T-cell (primary cell): ENCODE measurements at regions not wholly inside any gene's neighbourhood (a gene's known extent, or its start where the extent isn't known, plus 50 kb on each side); places are given as distances from the start of the nearest gene placed in this dataset.

ENCODE experiments used
- ATAC-seq, 4 experiments: fragments of 200-7000 bp in 3 of 4; fragments of 150-1000 bp in 1 of 4; cut with Tn5 transposase; replicated peaks in 1 of 4; 1 replicate in 3 of 4; 2 replicates in 1 of 4; pipeline ENCODE4 v1.10.0; 2021; ENCODE audit warnings: moderate library complexity in 3 of 4, mild to moderate bottlenecking in 2 of 4, moderate number of reproducible peaks in 1 of 4
- CTCF ChIA-PET, 2 donors: fragments of 300-600 bp; sonication (Branson Sonifier 250); formaldehyde crosslinking; loops; one replicate each; lab custom pipeline; 2022; ENCODE audit warnings: antibody characterized with exemption in 2 of 2; lab: Charles Lee
- POLR2A ChIA-PET, 2 donors: fragments of 300-600 bp; sonication (Branson Sonifier 250); formaldehyde crosslinking; loops; one replicate each; lab custom pipeline; 2022; ENCODE audit warnings: antibody characterized with exemption in 2 of 2; lab: Charles Lee
- DNase-seq, 35 experiments: peaks; one replicate each; pipeline versions ENCODE4 v3.0.0 to v3.0.0-alpha.2; 2013 to 2023
- H3K27ac ChIP-seq: one replicate; pipeline ENCODE4 v1.5.1; 2013; ENCODE audit warnings: low read length
- H3K27me3 ChIP-seq, 2 experiments: replicated peaks in 1 of 2; 1 replicate in 1 of 2; 2 replicates in 1 of 2; pipeline versions ENCODE4 v1.6.1 to v1.7.0; 2013; ENCODE audit warnings: low read length in 1 of 2, mixed read lengths in 1 of 2; ENCODE audit not compliant: control insufficient read depth in 2 of 2, insufficient read depth in 2 of 2; ENCODE audit errors: extremely low read depth in 1 of 2
- H3K36me3 ChIP-seq, 2 donors: 1 replicate in 1 of 2; 2 replicates in 1 of 2; pipeline versions ENCODE4 v1.6.1 to v1.7.0; 2013; ENCODE audit warnings: low read length in 1 of 2; ENCODE audit not compliant: control insufficient read depth in 2 of 2, insufficient read depth in 1 of 2; ENCODE audit errors: extremely low read depth in 1 of 2
- H3K4me1 ChIP-seq, 2 experiments: 1 replicate in 1 of 2; 2 replicates in 1 of 2; pipeline versions ENCODE4 v1.6.1 to v1.7.0; 2013; ENCODE audit warnings: low read length in 2 of 2, mixed read lengths in 1 of 2; ENCODE audit not compliant: insufficient read depth in 2 of 2, control insufficient read depth in 1 of 2; ENCODE audit errors: extremely low read depth in 1 of 2
- H3K4me3 ChIP-seq, 2 donors: 1 replicate in 1 of 2; 2 replicates in 1 of 2; pipeline versions ENCODE4 v1.5.1 to v1.7.0; 2013; ENCODE audit warnings: mild to moderate bottlenecking in 2 of 2, low read length in 1 of 2, moderate library complexity in 1 of 2; ENCODE audit not compliant: control insufficient read depth in 1 of 2; ENCODE audit errors: extremely low read depth in 1 of 2
- H3K9me3 ChIP-seq: 2 replicates; pipeline ENCODE4 v1.7.0; 2013
- H3K27ac Mint-ChIP-seq, 2 donors: one replicate each; pipeline ENCODE4 v1.8.0; 2020 to 2021; ENCODE audit warnings: mild to moderate bottlenecking in 2 of 2, mixed read lengths in 2 of 2
- H3K27me3 Mint-ChIP-seq, 2 donors: one replicate each; pipeline ENCODE4 v1.8.0; 2021 to 2022; ENCODE audit warnings: mixed read lengths in 2 of 2
- H3K36me3 Mint-ChIP-seq: one replicate; pipeline ENCODE4 v1.8.0; 2021; ENCODE audit warnings: mixed read lengths
- H3K4me1 Mint-ChIP-seq, 3 donors: one replicate each; pipeline ENCODE4 v1.8.0; 2020 to 2022; ENCODE audit warnings: mixed read lengths in 3 of 3, mild to moderate bottlenecking in 1 of 3
- H3K4me3 Mint-ChIP-seq, 3 donors: one replicate each; pipeline ENCODE4 v1.8.0; 2020 to 2022; ENCODE audit warnings: mild to moderate bottlenecking in 3 of 3, mixed read lengths in 3 of 3, moderate library complexity in 3 of 3
- H3K9me3 Mint-ChIP-seq, 3 donors: one replicate each; pipeline ENCODE4 v1.8.0; 2020 to 2022; ENCODE audit warnings: mixed read lengths in 3 of 3
- WGBS: methylation state at CpG from one replicate; pipeline ENCODE4 v1.1.5; 2013; ENCODE audit warnings: missing lambda C conversion rate; ENCODE audit not compliant: insufficient coverage; 5-methylcytosine and 5-hydroxymethylcytosine counted together

DNA sequence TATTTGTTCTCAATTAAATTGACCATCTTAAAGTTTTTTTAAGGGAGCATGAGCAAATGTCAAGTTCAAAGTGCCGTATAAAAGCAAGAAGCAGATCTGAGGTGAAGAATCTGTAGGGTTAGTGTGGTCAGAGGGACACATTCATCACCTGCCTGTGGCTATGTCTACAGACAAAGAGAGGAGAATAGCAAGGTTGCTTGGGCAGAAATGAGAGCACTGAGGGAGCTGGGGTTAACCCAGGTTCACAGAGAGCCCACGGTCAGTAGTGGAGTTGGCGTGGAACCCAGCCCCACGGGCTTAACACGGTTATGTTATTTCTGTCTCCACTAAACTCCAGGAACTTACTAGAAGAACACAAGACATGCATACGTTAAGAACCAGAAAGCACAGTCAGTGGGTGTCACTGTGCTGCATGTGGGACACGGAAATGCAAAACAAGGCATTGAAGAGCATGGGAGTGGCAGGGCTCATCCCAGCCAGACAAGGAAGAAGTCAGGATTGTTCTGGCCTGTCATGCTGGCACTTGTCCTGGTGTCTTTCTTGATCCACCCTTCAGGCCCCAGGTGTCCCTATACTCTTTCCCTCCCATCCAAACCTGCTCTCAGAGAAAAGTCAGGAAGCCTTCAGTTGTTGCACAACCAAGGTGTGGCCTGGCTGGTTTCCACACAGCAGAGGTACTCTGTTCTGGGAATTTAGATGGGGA lies 95.5 kb upstream of the IVNS1ABP start:
- ATAC-seq, result no peak
- no peaks in the 10 kb centered on the region for H3K27me3 ChIP-seq
- H3K9me3 ChIP-seq, result no peaks in the 10 kb centered on the region
- H3K9me3 Mint-ChIP-seq, result peaks cover 0 to 4% (median 0%) of the 10 kb centered on the region in 3 donors
- CTCF ChIA-PET, result interaction anchor here in 1 of 2 donors (0.6 kb wide), 1 partner anchor 146 kb away, joined by 3 read pairs; no protein-coding TSS in a partner anchor
- 82% methylated on average over 7 of the region's 7 CpGs for WGBS
- H3K27me3 Mint-ChIP-seq, result no peaks in the 10 kb centered on the region
- H3K27ac ChIP-seq, result no peak overlapping the region
- H3K36me3 Mint-ChIP-seq, result peaks cover 1% of the 10 kb centered on the region
- no peak overlapping the region for H3K27ac Mint-ChIP-seq
- H3K4me1 Mint-ChIP-seq, result peaks cover 0 to 6% (median 0%) of the 10 kb centered on the region in 3 donors
- no peak for DNase-seq
- H3K4me3 Mint-ChIP-seq, result no peak overlapping the region
- no peaks in the 10 kb centered on the region for H3K4me1 ChIP-seq
- POLR2A ChIA-PET, result no interaction called here
- no peak overlapping the region for H3K4me3 ChIP-seq
- H3K36me3 ChIP-seq, result no peaks in the 10 kb centered on the region

DNA sequence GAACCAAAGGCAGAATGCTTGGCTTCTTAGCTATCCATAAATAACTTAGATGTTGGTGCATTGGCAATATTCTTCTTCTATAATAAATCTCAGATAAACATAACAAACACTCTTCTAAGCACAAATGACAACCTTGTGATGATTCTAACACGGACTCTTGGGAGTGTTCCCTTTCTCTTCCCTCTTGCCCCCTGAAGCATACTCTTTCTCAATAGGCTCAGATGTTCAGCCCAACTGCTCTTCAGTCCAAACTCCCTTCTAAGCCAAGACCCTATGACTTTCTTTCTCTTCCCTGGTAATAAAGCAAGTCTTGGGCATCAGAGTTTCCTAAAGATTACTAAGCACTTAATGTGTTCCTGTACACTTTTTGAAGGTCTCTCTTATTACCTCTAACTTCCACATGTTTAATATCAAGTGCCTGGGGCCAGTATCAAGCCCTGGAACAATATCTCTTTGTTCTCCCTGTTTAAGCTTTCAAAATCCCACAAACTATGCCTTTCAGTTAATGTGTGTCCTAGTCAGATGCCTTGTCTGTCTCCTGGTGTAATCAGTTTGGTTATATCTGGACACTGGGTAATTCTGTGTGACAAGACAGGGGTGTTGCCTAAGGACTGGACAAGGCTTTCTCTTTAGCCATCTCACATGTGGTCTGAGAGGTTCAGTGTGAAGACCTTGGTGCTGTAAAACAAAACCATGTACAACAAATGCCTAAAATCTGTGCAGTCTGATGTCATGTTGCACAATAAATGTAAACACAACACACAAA lies 92.9 kb upstream of the IVNS1ABP start:
- Mint-ChIP-seq H3K4me3 (no peak overlapping the region), H3K27me3 (no peaks in the 10 kb centered on the region), H3K4me1 (peaks cover 0 to 8% (median under 1%) of the 10 kb centered on the region in 3 donors), H3K9me3 (peaks cover 0 to 7% (median 0%) of the 10 kb centered on the region in 3 donors), H3K36me3 (peaks cover 3% of the 10 kb centered on the region), H3K27ac (no peak overlapping the region)
- no peak overlapping the region for H3K4me3 ChIP-seq
- no peaks in the 10 kb centered on the region for H3K27me3 ChIP-seq
- no peaks in the 10 kb centered on the region for H3K4me1 ChIP-seq
- ATAC-seq, result no peak
- ChIA-PET POLR2A (no interaction called here), CTCF (no interaction called here)
- no peak for DNase-seq
- 100% methylated on average over 1 of the region's 1 CpG for WGBS
- H3K27ac ChIP-seq, result no peak overlapping the region
- no peaks in the 10 kb centered on the region for H3K36me3 ChIP-seq
- no peaks in the 10 kb centered on the region for H3K9me3 ChIP-seq

DNA sequence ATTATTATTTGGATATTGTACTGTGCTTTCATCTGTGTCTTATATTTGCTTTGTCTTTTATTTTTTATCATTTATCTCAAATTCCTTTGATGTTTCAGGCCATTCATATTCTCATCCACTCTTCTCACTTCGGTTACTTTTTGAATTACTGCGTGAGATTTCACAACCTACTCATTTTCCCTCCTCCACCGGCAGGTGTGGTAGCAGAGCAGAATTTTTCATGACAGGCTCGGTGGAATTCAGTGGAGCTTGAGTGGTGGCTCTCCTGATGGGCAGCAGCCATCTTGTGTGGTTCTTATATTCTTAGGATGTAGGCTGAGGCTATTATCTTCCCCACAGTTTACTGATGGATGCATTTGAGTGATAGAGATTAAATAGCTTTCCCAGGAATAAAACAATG lies 92.3 kb upstream of the IVNS1ABP start:
- Histone ChIP-seq H3K9me3 (no peaks in the 10 kb centered on the region), H3K27ac (no peak overlapping the region), H3K4me1 (peaks cover 0 to 1% of the 10 kb centered on the region in 2 experiments), H3K36me3 (no peaks in the 10 kb centered on the region), H3K27me3 (no peaks in the 10 kb centered on the region), H3K4me3 (no peak overlapping the region)
- ChIA-PET CTCF (no interaction called here), POLR2A (no interaction called here)
- no peak for ATAC-seq
- peaks cover 0 to 14% (median 7%) of the 10 kb centered on the region in 3 donors for H3K4me1 Mint-ChIP-seq
- peaks cover 3% of the 10 kb centered on the region for H3K36me3 Mint-ChIP-seq
- no peaks in the 10 kb centered on the region for H3K27me3 Mint-ChIP-seq
- H3K4me3 Mint-ChIP-seq, result no peak overlapping the region
- no CpG with 5 or more reads among the region's 4 CpGs for WGBS
- no peak for DNase-seq
- peaks cover 0 to 7% (median 0%) of the 10 kb centered on the region in 3 donors for H3K9me3 Mint-ChIP-seq
- no peak overlapping the region for H3K27ac Mint-ChIP-seq

DNA sequence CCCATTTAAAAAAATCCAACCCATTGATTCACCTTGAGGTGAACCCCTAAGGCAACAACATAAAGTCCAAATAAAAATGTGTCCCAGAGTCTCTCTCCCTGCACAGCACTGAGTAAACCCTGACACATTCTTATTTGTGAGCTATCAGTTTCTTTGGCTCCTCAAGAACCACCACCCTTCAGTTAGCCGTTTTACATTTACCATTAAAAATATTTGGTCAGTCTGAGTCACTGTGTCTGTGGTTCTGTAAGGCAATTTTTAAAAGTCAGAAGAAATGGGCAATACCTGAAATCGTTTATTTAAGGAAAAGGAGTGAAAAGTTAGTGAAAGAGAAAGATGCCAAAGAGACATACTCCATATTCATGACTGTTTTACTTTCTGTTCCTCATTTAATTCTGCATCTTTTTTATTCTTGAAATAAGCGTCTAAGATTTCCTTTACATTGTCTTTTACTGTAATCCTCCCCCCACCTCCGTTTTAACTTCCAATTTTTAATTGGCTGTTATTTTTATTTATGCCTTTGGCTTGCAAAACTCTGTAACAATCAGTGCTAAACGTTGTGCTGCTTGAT lies 91.7 kb upstream of the IVNS1ABP start:
- peaks cover 3% of the 10 kb centered on the region for H3K36me3 Mint-ChIP-seq

DNA sequence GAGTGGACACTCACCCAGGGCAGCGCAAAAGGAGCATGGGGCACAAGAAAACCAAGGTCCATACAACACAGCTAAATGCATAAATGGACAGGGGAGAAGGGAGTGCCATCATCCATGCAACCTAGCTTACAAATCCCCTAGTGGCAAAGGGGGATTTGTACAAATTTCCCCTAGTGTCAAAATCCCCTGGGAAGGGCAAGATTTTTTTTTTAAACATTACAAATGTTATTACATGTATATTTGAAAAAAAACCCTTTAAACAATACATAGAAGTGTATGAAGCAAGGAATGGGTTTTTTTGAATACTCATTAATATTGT lies 89.6 kb upstream of the IVNS1ABP start:
- peaks cover 0 to 7% (median 0%) of the 10 kb centered on the region in 3 donors for H3K9me3 Mint-ChIP-seq
- H3K4me1 ChIP-seq, result peaks cover 0 to 8% of the 10 kb centered on the region in 2 experiments
- H3K27me3 Mint-ChIP-seq, result peaks cover 0 to 7% of the 10 kb centered on the region in 2 donors
- H3K36me3 ChIP-seq, result no peaks in the 10 kb centered on the region
- peaks cover 3% of the 10 kb centered on the region for H3K36me3 Mint-ChIP-seq
- no peak overlapping the region for H3K4me3 ChIP-seq
- WGBS, result no CpG with 5 or more reads among the region's 1 CpG
- peaks cover 0 to 12% (median 8%) of the 10 kb centered on the region in 3 donors for H3K4me1 Mint-ChIP-seq
- no peak for DNase-seq
- no peaks in the 10 kb centered on the region for H3K27me3 ChIP-seq
- H3K27ac ChIP-seq, result no peak overlapping the region
- no peak for ATAC-seq
- CTCF ChIA-PET, result no interaction called here
- no peak overlapping the region for H3K4me3 Mint-ChIP-seq
- H3K27ac Mint-ChIP-seq, result no peak overlapping the region
- no peaks in the 10 kb centered on the region for H3K9me3 ChIP-seq
- POLR2A ChIA-PET, result no interaction called here

More for the DNA sequence above, 91.7 kb upstream of the IVNS1ABP start:
- WGBS, result no CpG with 5 or more reads among the region's 5 CpGs
- peaks cover 0 to 7% (median 0%) of the 10 kb centered on the region in 3 donors for H3K9me3 Mint-ChIP-seq
- Histone ChIP-seq H3K4me3 (no peak overlapping the region), H3K4me1 (peaks cover 0 to 4% of the 10 kb centered on the region in 2 experiments), H3K27me3 (no peaks in the 10 kb centered on the region), H3K36me3 (no peaks in the 10 kb centered on the region), H3K27ac (no peak overlapping the region), H3K9me3 (no peaks in the 10 kb centered on the region)
- ChIA-PET POLR2A (no interaction called here), CTCF (no interaction called here)
- H3K4me3 Mint-ChIP-seq, result no peak overlapping the region
- ATAC-seq (no peak), DNase-seq (no peak)
- no peaks in the 10 kb centered on the region for H3K27me3 Mint-ChIP-seq
- no peak overlapping the region for H3K27ac Mint-ChIP-seq
- H3K4me1 Mint-ChIP-seq, result peaks cover 0 to 14% (median 9%) of the 10 kb centered on the region in 3 donors

DNA sequence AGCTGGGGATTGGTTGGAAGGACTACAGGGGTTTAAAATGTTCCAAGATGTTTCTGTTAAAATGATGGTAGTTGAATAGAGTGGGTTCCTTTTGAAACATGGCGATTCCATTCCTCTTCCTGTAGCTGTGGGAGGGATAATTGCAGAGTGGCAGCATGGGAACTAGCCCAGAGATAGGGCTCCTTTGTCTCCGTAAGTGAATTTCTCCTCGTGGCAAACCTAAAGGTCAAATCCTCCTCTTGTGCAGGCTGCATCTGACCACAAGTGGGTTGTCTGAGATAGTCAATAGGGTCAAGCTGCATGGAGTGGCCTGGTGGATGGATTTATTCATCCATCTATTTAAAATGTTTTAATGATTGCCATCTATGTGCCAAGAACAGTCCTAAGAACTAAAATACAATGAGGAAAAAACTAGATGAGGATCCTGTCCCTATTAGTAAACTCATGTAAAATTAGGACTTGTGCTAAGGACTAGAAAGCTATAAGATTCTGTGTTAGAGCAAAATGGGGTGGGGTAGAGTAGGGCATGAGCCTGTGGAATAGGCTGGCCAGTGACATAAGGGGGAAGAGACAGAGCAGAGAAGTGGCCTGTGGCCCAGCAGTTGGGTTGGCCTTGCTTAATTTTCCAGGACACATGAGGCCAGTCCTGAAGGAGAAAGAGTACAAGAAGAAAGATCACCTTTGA lies 89.1 kb upstream of the IVNS1ABP start:
- H3K36me3 Mint-ChIP-seq, result peaks cover 3% of the 10 kb centered on the region
- peaks cover 0 to 7% (median 0%) of the 10 kb centered on the region in 3 donors for H3K9me3 Mint-ChIP-seq
- Histone ChIP-seq H3K4me1 (peaks cover 0 to 8% of the 10 kb centered on the region in 2 experiments), H3K27me3 (no peaks in the 10 kb centered on the region), H3K27ac (no peak overlapping the region), H3K9me3 (no peaks in the 10 kb centered on the region), H3K36me3 (no peaks in the 10 kb centered on the region), H3K4me3 (no peak overlapping the region)
- peaks cover 0 to 12% (median 8%) of the 10 kb centered on the region in 3 donors for H3K4me1 Mint-ChIP-seq
- WGBS, result 92% methylated on average over 2 of the region's 3 CpGs
- H3K27ac Mint-ChIP-seq, result no peak overlapping the region
- DNase-seq (no peak), ATAC-seq (no peak)
- ChIA-PET POLR2A (no interaction called here), CTCF (no interaction called here)
- H3K27me3 Mint-ChIP-seq, result peaks cover 0 to 7% of the 10 kb centered on the region in 2 donors
- H3K4me3 Mint-ChIP-seq, result no peak overlapping the region
